Adrenal gland (tissue), 9 donors: ENCODE measurements at regions not wholly inside any gene's neighbourhood (a gene's known extent, or its start where the extent isn't known, plus 50 kb on each side); places are given as distances from the start of the nearest gene placed in this dataset.

ENCODE experiments used
- DNase-seq, 7 donors: peaks; one replicate each; pipeline ENCODE4 v3.0.0-alpha.2; 2019 to 2020
- H3K27ac ChIP-seq, 5 donors: fragments of 200-600 bp; sonication (generic) in 4 of 5; 1 replicate in 3 of 5; 2 replicates in 2 of 5; pipeline versions ENCODE4 v1.5.1 to v1.8.0; 2016 to 2020; ENCODE audit warnings: mild to moderate bottlenecking in 1 of 5
- H3K27me3 ChIP-seq: fragments of 200-600 bp; 2 replicates; pipeline ENCODE4 v1.8.0; 2021
- H3K36me3 ChIP-seq, 2 donors: fragments of 200-600 bp; replicated peaks in 1 of 2; 1 replicate in 1 of 2; 2 replicates in 1 of 2; pipeline versions ENCODE4 v1.5.1 to v1.8.0; 2018 to 2022
- H3K4me1 ChIP-seq, 2 donors: fragments of 200-600 bp; replicated peaks in 1 of 2; 1 replicate in 1 of 2; 2 replicates in 1 of 2; pipeline versions ENCODE4 v1.5.1 to v1.8.0; 2018 to 2021
- H3K4me3 ChIP-seq, 4 donors: fragments of 200-600 bp; sonication (generic) in 3 of 4; one replicate each; pipeline ENCODE4 v1.5.1; 2016 to 2018
- H3K9me3 ChIP-seq, 3 donors: fragments of 200-600 bp; sonication (generic) in 1 of 3; replicated peaks in 1 of 3; 1 replicate in 2 of 3; 2 replicates in 1 of 3; pipeline versions ENCODE4 v1.5.1 to v1.8.0; 2016 to 2021
- CTCF ChIP-seq, 6 experiments: fragments of 450-650 bp in 4 of 6; fragments of 200-600 bp in 2 of 6; sonication (generic) in 1 of 6; IDR thresholded peaks; 1 replicate in 5 of 6; 2 replicates in 1 of 6; pipeline versions ENCODE4 v1.5.1 to v1.8.0; 2016 to 2021; ENCODE audit warnings: antibody characterized with exemption in 6 of 6, mild to moderate bottlenecking in 2 of 6, moderate library complexity in 1 of 6
- POLR2A ChIP-seq, 2 donors: fragments of 450-650 bp; IDR thresholded peaks; one replicate each; pipeline ENCODE4 v1.6.1; 2017; ENCODE audit warnings: antibody characterized with exemption in 2 of 2, mild to moderate bottlenecking in 2 of 2, moderate library complexity in 1 of 2
- WGBS, 4 donors: extraction: QIAGEN DNeasy Blood & Tissue Kit in 2 of 4; methylation state at CpG; one replicate each; pipeline versions ENCODE4 v1.1.5 to v1.1.7; 2013 to 2017; 5-methylcytosine and 5-hydroxymethylcytosine counted together
- intact Hi-C, 2 donors: fragments of 100-400 bp; cut with DNase I; formaldehyde crosslinking; loops; one replicate each; pipeline versions ENCODE4 v1.14.1 to v1.15.0; 2022 to 2023
- donor health status: healthy with polysubstance abuse.
- donor health status: Bipolar disorder and iron deficiency.
- donor health status: DM: yes; HTN: yes; CAD: no.
- donor health status: DM: no; HTN: no; CAD: no.
- donor health status: DM: no; HTN: no; CAD: no.

DNA sequence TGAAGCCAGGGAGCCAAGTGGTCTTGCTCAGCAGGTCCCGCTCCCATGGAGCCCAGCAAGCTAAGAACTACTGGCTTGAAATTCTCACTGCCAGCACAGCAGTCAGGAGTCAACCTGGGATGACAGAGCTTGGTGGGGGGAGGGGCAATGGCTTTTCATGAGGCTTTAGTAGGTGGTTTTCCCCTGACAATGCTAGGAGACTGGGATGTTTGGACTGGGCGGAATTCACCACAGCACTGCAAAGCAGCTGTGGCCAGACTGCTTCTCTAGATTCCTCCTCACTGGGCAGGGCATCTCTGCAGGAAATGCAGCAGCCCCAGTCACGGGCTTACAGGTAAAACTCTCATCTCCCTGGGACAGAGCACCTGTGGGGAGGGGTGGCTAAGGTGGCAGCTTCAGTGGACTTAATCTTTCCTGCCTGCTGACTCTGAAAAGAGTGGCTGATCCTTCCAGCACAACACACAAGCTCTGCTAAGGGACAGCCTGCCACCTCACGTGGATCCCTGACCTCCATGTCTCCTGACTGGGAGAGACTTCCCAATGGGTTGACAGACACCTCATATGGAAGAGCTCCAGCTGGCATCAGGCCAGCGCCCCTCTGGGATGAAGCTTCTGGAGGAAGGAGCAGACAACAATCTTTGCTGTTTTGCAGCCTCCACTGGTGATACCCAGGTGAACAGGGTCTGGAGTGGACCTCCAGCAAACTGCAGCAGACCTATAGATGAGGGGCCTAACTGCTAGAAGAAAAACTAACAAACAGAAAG lies 349.7 kb upstream of the ST6GAL2 start:
- H3K4me3 ChIP-seq, result no peak overlapping the region
- DNase-seq, result no peak
- 67 to 76% (median 70%) methylated on average over 3 to 5 of the region's 5 CpGs for WGBS, 4 donors
- intact Hi-C loops, result no loop called here
- H3K9me3 ChIP-seq, result no peaks in the 10 kb centered on the region
- H3K4me1 ChIP-seq, result no peaks in the 10 kb centered on the region
- H3K27me3 ChIP-seq, result no peaks in the 10 kb centered on the region
- H3K27ac ChIP-seq, result no peak overlapping the region
- H3K36me3 ChIP-seq, result no peaks in the 10 kb centered on the region
- no peak for TF ChIP-seq CTCF (IDR thresholded peaks at IDR 0.05)
- TF ChIP-seq POLR2A (IDR thresholded peaks at IDR 0.05), result no peak

- DNase-seq, result no peak
- Histone ChIP-seq H3K4me1 (no peaks in the 10 kb centered on the region), H3K27ac (no peak overlapping the region), H3K4me3 (no peak overlapping the region), H3K27me3 (no peaks in the 10 kb centered on the region), H3K9me3 (no peaks in the 10 kb centered on the region), H3K36me3 (no peaks in the 10 kb centered on the region)
- 42 to 67% (median 59%) methylated on average over 1 of the region's 1 CpG for WGBS, 4 donors
- intact Hi-C loops, result no loop called here
- no peak for TF ChIP-seq POLR2A (IDR thresholded peaks at IDR 0.05)
- no peak for TF ChIP-seq CTCF (IDR thresholded peaks at IDR 0.05)
Measured at GRCh38 chr2:107242811-107243210, 356.8 kb upstream of the ST6GAL2 start.

GRCh38 chr2:107248932-107249331 lies 363.0 kb upstream of the ST6GAL2 start:
- DNase-seq, result no peak
- Histone ChIP-seq H3K9me3 (no peaks in the 10 kb centered on the region), H3K4me1 (no peaks in the 10 kb centered on the region), H3K36me3 (no peaks in the 10 kb centered on the region), H3K27ac (no peak overlapping the region), H3K4me3 (no peak overlapping the region), H3K27me3 (no peaks in the 10 kb centered on the region)
- 80 to 100% (median 93%) methylated on average over 1 of the region's 1 CpG for WGBS, 4 donors
- TF ChIP-seq POLR2A (IDR thresholded peaks at IDR 0.05) (no peak), CTCF (IDR thresholded peaks at IDR 0.05) (no peak)
- intact Hi-C loops, result no loop called here

DNA sequence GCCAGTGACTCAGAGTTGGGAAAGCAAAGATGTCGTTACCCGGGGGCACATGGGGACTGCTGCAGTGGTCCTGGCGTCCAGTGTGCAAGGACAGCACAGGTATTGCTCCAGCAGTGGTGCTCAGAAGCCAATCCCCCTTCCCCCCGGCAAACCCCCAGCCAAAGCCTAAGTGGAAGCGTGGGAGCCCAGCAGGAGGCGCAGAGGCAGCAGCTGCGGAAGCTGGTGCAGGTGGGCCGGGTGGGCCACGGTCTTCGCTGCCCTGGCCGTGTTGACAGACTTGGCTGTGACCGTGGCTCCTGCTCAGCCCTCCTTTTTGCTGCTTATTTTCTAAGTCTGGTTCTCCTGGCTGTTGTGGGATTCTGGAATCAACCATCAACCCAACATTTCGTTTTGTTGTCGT lies 369.8 kb upstream of the ST6GAL2 start:
- intact Hi-C loops, result no loop called here
- TF ChIP-seq POLR2A (IDR thresholded peaks at IDR 0.05) (no peak), CTCF (IDR thresholded peaks at IDR 0.05) (no peak)
- Histone ChIP-seq H3K4me3 (no peak overlapping the region), H3K27me3 (no peaks in the 10 kb centered on the region), H3K4me1 (no peaks in the 10 kb centered on the region), H3K36me3 (no peaks in the 10 kb centered on the region), H3K27ac (no peak overlapping the region), H3K9me3 (no peaks in the 10 kb centered on the region)
- WGBS, 4 donors, result 87 to 89% (median 88%) methylated on average over 9 to 14 of the region's 14 CpGs
- no peak for DNase-seq
